HG03159 (cell line): ENCODE measurements at regions not wholly inside any gene's neighbourhood (a gene's known extent, or its start where the extent isn't known, plus 50 kb on each side); places are given as distances from the start of the nearest gene placed in this dataset.
"Not testable (repeated sequence)": the region's sequence is repeated elsewhere in the genome, so short reads cannot be mapped to it uniquely, and the experiment has no call there.

Experiments
- ATAC-seq: cut with Tn5 transposase; IDR thresholded peaks from one replicate; pipeline ENCODE4 v1.9.1; 2021; ENCODE audit warnings: mild to moderate bottlenecking, moderate library complexity; ENCODE audit not compliant: unreplicated experiment

- ATAC-seq = no peak
Observed at GRCh38 chr16:82302042-82302727, 132.2 kb upstream of the MPHOSPH6 start.

GRCh38 chr16:82301146-82301755, 131.2 kb upstream of the MPHOSPH6 start:
- ATAC-seq = no peak

- no peak for ATAC-seq
Observed at GRCh38 chr16:82300374-82300951, 130.4 kb upstream of the MPHOSPH6 start.

- no peak for ATAC-seq
Observed at GRCh38 chr16:82298472-82298871, 128.4 kb upstream of the MPHOSPH6 start.

GRCh38 chr16:82295290-82296201, 125.5 kb upstream of the MPHOSPH6 start:
- ATAC-seq = no peak

- no peak for ATAC-seq
Observed at GRCh38 chr16:82293671-82294070, 123.6 kb upstream of the MPHOSPH6 start.

GRCh38 chr16:82287937-82288336, 117.9 kb upstream of the MPHOSPH6 start:
- no peak for ATAC-seq

- ATAC-seq = no peak
Observed at GRCh38 chr16:82282662-82283061, 112.6 kb upstream of the MPHOSPH6 start.

- ATAC-seq = no peak
Observed at GRCh38 chr16:82281544-82281943, 111.5 kb upstream of the MPHOSPH6 start.

- ATAC-seq = no peak
Observed at GRCh38 chr16:82280867-82281266, 110.8 kb upstream of the MPHOSPH6 start.

- ATAC-seq = not testable (repeated sequence)
Observed at GRCh38 chr16:82275349-82275748, 105.3 kb upstream of the MPHOSPH6 start.

- no peak for ATAC-seq
Observed at GRCh38 chr16:82271636-82272035, 101.6 kb upstream of the MPHOSPH6 start.

- not testable (repeated sequence) for ATAC-seq
Observed at GRCh38 chr16:82267675-82268074, 97.7 kb upstream of the MPHOSPH6 start.

- no peak for ATAC-seq
Observed at GRCh38 chr16:82265809-82266208, 95.8 kb upstream of the MPHOSPH6 start.

GRCh38 chr16:82264756-82265155, 94.7 kb upstream of the MPHOSPH6 start:
- no peak for ATAC-seq

GRCh38 chr16:82263521-82264143, 93.6 kb upstream of the MPHOSPH6 start:
- ATAC-seq = peak; percentile 91

- ATAC-seq = no peak
Observed at GRCh38 chr16:82262244-82262643, 92.2 kb upstream of the MPHOSPH6 start.

- no peak for ATAC-seq
Observed at GRCh38 chr16:82260212-82260795, 90.3 kb upstream of the MPHOSPH6 start.

GRCh38 chr16:82259731-82260130, 89.7 kb upstream of the MPHOSPH6 start:
- no peak for ATAC-seq

- ATAC-seq = no peak
Observed at GRCh38 chr16:82257990-82258389, 88.0 kb upstream of the MPHOSPH6 start.
